NCI-H1417 treated with DMSO at 0.1 percent for 48 hours (cell line): ENCODE measurements at regions not wholly inside any gene's neighbourhood (a gene's known extent, or its start where the extent isn't known, plus 50 kb on each side); places are given as distances from the start of the nearest gene placed in this dataset.

Experiments
- DNase-seq: peaks from one replicate; lab custom pipeline; 2025; lab: John Stamatoyannopoulos, UW

DNA sequence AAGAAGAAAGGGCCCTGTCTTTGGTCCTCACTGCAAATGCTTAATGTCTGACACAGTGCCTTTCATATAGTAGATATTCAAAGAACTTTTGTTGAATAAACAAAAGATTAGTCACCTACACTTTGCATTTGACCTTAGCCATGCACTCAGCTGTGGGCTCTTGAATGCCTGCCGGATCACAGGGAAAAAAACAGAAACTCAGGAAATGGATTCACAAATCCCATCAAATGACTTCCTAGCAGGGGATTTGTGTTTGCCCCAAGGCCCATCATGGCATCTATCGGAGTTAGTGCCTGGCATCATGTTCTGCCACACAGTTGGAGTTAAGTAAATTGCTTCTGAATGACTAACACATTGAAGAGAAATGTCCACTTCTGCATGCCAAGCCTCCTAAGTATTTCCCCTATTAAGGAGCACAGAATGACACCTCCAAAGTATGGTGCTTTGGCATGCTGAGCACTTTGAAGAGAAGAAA lies 72.3 kb upstream of the DST start:
- no peak for DNase-seq

DNA sequence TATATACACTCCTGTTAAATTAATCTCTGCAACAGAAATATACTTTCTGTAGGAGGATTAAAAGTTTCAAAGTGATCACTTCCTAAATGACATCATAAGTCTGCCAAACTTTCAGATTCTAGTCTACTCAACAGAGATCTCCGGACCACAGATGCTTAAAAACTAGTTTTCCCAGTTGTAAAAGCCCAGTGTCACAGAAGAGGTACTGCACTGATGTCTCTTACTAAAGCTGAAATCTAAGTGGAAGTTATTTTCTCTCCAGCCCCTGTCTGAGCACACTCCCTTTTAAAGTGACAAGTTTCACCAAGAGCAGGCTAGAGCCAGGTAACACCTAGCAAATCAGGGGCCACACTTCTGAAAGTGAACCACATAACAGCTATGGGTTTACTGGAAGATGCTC lies 71.6 kb upstream of the DST start:
- no peak for DNase-seq

DNA sequence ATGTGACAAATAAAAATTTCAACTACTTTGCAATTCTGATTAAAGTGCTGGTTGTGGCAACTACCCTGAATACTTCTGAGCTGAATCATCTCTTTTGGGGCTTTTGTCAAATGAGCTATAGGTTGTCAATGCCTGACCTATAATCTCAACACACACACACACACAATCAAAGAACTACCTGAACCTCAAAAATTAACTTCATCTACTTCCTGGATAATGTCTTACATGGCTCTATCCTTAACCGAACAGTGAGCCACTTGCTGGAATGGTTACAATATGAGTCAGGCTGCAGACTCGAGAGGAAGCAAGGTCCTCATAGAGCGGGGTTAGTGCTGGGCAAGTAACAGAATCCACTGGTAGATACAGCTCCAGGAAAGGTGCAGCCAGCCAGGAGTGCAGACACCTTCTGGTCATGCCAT lies 70.6 kb upstream of the DST start:
- no peak for DNase-seq

DNA sequence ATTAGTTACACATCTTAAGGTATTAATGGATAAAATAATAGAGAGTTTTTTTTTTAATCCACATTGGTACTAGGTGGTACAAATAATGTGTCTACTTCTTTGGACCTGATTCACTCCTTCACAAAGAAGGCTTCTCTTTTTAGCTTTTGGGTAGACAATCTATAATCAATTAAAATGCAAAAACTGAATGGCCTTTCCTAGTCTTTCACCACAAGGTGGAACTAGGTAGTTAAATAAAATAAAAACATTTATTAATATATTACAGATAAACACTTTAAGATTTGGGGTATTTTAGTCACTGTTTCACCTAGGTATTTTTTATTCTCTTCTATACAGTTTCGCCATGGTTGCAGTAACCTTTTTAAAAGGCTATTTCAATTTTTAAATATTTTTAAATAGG lies 68.3 kb upstream of the DST start:
- DNase-seq, result no peak

DNA sequence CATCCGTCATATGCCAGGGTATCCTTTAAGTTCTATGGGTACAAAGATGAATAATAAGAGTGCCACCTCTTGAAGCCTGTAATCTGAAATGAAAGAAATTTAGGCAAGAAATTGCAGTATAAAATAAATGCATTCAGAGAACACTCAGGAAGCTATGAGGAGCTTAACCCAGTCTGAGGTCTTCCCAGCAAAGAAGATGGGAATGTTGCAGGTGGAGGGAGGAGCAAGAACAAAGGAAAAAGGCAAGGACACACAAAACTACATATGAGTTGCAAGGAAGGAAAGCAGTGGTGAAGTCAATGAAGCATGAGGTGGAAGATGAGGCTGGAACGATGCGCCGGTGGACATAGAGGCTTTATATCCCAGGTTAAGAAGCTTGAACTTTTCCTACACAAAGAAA lies 67.0 kb upstream of the DST start:
- DNase-seq, result no peak

DNA sequence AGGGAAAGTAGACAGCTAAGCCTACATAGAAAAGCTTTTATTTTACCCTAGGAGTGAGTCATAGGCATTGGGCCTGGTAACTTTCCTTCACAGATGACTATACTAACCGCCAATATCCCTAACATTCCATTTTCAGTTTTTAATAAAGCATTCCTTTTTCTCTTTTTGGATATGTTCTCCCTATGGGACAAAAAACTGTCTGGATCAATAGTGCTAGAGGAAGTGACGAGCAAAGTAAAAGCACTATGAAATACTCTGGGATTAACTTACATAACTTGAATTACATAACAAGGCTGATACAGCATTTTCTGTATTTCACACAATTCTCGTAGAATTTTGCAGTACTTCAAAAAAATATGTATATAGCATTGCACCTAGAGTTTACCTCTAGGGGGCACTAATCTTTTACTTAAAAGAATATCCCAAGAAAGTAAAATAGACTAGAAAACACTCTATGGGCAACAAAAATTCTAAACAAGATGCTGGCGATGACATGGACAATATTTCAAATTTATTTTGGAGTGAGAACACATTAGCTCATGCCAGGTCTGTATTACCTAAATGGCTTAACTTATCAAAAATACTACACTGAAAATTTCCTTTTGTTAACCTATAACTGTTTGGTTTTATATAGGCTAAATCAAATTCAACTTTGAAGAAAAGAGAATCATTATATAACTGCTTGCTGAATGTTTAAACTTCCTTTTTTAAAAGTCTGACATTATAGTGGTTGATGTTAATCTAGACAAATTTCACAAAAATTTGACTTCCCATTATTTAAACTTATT lies 66.3 kb upstream of the DST start:
- DNase-seq, result no peak

DNA sequence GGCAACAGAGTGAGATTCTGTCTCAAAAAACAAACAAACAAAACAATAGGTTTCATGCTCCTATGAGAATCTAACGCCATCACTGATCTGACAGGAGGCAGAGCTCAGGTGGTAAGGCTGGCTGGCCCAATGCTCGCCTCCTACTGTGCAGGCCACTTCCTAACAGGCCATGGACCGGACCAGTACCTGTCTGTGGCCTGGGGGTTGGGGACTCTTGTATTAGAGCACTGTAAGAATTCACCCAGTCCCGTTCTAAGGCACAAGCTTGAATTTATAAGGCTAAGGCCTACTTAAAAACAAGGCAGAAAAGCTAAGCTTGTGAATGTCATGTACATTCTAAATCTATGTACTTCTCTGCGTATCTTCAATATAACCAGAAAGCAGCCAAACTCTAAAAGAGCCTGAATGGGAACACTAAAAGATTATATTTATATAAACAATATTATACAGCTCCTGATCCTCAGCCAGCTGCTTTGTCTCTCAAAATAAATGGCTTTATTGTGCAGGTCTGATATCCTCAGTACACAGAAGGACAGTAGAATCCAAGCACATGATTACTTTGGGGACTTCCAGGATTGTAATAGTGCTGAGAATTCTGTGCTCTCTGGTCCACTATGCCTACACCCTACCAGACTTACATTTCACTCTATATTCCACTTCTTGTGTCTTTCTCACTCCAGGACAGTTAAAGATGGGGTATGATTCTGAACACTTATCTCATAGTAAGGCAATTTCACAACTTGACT lies 64.5 kb upstream of the DST start:
- no peak for DNase-seq

DNA sequence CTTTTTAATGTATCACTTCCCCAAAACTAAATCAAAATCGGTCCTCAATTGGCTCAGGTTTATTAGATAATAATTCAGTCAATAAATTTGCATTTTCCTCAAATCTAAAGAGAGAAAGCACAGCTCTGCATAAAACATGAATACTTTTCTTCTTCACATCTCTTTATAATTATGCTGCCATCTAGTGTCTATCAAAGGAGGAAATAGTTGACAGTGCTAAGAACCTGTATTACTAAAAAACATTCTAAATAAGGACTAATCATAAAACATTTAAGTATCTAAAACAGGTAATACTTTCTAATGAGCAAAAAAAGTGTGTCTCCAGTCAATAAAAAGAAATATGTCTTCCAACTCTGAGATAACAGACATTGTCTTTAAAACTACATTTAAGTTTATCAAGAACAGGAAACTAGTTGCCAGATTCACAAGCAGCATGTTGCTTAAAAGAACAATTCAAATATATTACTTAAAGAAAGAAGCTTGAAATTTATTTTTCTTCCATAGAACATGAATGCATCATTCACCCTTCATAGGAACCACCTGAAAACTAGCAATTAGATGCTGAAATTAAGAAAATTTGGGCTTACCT lies 56.5 kb upstream of the DST start:
- no peak for DNase-seq

DNA sequence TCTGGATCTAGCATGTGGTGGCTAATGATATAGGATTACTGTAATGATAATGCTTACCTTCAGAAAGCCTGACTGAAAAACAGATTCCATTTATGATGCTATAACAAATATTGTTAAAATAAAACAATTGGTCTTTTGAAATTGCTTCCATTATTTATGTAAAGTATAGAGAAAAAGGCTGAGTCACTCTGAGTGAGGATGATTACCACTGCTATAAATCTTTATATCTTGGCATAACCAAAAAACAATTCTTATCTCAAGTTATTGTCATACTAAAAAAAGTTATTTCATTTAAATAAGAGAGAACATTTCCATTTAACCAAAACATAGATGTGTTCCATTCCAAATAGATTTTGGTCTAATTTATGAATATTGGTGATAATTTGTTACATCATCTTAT lies 53.0 kb upstream of the DST start:
- no peak for DNase-seq

DNA sequence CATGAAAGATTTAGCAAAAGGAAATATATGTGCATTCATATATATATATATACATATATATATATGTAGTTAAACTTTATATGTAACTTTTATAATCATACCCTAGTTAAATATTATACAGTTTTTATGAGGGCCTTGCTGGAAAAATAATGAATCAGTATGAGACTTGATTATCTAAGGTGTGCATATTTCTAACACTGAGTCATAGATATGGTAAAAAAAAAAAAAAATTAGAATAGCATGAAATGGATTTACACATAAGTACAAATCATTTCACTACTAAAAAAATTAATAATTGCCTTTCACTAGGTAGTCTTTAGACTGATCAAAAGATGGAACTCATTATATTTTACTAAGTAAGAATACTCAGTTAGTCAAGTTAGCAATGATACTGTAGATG lies 51.3 kb upstream of the DST start:
- no peak for DNase-seq

DNA sequence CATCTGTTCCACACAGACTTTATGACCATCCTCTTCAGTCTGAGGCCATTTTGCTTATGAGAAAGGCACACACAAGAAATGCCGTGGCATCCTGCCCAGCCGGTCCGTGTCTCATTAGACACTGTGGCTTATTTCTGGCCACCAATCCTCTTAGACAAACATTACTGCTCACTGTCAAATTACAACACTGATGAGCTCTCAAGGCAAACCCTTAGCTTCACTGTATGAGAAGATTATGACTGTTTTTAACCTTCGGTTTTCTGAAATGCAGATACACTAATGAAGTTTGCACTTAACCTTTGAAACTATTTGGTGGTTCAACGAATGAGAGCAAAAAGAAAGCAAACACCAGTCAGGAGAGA lies 50.5 kb upstream of the DST start:
- no peak for DNase-seq

DNA sequence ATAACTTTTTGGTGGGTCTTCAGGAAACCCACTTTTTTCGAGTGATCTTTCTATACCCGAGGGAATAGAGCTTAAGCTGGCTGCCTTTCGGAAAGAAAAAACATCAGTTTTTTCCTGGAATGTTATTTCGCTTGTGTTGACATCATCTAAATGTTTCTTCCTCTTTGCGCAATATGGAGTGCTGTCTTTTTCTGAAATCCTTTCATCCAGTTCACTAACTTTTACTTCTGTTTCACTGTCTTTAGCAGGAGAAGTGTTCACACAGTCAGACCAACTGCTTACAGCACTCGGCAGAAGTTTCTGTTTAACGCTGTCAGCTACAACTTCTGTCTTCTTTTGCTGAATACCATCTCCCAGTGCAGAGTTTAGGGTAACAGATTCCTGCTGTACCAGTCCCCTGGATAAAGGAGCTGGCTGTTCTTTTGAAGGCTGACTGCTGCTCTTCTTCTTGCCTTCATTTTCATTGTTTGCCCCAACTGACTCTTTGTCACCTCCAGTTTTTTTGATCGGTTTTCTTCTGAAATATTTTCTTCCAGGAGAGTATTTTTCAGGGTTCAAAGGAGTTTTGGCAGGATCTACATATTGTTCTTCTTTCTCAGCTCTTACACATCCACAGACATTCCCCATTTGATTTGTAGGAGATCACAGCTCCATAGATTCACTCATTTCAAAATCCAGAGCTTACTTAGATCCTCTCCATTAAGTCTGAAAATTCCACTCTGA lies 50.0 kb upstream of the DST start:
- no peak for DNase-seq
